GOT3 (cell line): ENCODE measurements at regions not wholly inside any gene's neighbourhood (a gene's known extent, or its start where the extent isn't known, plus 50 kb on each side); places are given as distances from the start of the nearest gene placed in this dataset.
"Not testable (repeated sequence)": the region's sequence is repeated elsewhere in the genome, so short reads cannot be mapped to it uniquely, and the experiment has no call there.

Experiments
- DNase-seq: peaks from one replicate; lab custom pipeline; 2025; ENCODE audit warnings: mixed read lengths; lab: John Stamatoyannopoulos, UW

DNA sequence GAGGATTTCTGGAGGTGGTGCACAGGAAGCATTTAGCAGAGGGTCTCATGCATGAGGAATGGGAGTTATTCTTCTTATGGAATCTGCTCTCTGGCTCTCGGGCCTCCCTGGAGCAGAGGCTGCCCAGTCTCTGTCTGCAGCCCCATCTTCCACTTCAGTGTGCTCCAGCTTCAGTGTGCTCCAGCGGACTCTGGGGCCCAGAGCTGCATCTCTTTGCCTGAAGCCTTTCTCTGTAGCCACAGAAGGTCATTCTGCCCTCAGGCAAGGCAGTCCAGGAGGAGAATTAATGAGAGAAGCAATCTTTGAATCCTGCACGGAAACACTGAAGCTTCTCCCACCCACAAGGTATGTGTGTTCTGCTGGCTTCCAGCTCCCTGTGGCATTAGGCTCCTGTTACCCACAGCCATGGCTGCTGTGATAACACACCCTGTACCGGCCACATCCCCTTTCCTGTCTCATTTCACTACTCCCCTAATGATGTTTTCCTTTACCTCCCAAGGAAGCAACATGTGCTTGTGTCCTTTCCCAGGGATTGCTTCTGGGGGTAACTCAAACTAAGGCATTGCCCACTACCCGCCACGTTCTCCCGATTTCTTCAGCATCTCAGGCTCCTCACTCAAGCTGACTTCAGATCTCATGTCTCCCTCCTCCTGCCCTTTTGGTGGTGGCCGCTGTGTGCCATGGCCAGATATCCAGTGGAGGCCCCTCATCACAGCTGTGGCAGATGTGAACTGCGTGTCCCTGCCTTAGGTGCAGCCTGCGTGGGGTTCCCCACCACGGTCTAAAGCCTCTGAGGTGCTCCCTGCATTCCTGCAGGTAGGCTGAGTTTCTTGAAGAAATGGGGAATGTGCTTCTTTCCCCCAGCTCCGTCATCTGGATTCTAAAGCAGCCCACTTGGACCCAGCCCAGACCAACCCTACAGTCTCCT, 181.2 kb upstream of the GALNT2 start:
- DNase-seq: no peak

DNA sequence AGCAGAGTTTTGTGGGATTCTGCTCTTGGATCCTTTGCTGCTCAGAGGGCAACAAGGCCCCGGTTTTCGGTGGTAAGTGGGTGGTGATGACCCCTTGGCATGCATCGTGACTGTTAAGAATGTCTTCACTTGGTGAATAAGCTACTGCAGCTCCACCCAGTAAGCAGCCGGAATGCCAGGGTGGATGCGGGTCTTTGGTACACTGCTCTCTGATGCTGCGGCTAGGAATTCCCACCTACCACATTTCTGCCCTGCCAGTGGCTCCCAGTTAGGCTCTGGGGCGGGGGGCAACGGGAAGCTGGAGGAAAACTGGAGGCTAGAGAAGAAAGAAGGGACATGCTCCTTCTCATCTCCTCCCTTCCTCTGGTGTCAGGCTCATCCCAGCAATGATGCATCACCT, 180.4 kb upstream of the GALNT2 start:
- no peak for DNase-seq

DNA sequence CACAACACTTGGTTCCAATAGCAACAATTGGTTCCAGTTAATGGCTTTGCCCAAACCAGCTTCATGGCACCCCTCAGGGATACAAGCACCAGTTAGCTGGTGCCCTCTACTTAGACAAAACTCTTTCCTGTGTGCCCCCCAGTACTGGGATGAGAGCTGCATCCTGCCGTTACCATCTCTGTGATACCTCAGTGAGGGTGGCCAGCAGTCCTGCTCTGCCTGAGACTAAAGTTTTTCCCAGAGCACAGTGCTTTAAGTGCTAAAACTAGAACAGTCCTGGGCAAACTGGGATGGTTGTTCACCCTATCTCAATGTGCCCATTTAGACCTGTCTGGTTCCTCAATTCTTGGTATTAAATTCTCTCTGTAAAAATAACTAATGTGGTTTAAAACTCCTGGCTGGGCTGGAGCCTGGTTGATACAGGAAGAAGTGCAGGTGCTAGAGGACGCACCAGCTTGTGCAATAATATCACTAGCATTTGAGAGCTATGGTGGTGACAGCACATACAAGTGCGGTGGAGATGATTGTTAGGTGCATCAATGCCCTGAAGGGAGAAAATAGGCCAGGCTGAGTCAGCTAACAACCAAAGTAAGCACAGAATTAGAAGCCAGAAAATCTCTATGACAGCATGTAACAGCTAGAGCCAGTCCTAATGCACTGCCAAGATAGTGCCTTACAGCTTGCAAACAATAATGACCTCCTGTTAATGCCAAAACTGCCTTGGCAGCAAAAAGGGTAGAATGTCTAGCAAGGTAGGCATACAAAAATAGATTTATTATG, 179.8 kb upstream of the GALNT2 start:
- no peak for DNase-seq

DNA sequence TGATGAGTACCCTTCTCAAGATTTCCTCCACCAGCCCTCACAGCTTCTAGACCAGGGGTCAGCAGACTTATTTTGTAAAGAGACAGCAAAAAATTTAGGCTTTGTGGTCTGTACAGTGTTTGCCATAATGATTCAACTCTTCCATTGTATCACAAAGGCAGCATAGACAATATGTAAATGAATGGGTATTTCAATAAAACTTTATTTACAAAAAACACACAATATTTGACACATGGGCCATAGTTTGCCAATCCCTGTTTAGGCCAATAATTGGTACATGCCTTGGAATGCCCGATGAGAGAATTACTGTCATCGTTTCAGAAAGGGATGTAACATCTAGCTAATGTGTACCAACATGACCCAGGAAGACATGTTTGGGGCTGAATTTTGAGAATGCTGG, 178.9 kb upstream of the GALNT2 start:
- no peak for DNase-seq

DNA sequence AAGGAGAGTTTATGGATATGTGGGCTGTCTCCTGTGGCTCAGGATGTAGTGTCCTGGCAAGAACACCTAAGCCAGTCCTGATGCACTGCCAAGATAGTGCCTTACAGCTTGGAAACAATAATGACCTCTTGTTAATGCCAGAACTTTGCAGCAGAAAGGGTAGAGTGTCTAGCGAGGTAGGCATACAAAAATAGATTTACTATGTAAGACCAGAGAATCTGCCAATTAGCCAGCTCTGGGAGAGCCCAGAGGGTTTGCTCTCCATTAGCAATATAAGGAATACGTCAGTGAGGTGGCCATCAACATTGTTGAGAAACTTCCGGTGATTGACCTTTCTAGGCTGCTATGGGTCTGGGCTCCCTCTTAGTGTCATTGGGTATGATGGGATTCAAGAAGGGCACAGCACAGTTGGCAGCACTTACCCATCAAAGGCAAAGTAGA, 178.5 kb upstream of the GALNT2 start:
- no peak for DNase-seq

DNA sequence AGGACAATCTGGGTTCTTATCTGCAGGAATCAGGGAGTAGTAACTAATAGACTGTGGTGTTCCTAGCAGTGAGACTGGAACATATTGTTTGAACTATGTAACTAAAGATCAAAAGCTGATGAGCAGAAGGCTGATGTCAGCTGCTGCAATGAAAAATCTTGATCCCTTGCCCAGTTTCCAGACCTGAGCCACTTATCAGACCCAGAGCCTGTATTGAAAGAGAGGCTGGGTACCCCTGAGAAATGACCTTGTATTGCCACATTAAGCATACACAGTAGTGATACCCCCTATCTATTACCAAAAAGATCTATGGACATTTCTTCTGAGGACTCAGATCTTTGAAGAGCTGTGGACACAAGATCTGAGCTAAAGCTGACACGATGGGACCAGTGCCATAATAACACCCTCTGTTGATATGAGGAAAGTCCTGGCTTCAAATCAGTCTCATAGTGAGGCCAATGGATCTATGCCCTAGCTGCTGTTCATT, 178.0 kb upstream of the GALNT2 start:
- DNase-seq: no peak

DNA sequence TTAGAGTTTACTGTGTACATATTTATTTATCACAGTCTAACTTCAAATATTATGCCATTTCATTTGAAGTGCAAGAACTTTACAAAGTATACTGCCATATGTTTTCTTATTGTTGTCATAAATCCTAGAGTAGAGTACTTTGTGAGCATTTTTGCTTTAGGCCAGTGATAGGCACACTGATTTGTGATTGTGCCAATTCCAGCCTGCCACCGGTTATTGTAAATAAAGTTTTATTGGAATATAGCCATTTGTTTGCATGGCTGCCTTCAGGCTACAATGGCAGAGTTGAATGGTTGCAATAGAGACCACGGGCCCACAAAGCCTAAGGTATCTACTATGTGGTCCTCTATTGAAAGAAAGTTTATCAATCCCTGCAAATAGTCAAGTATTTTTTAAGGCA, 175.8 kb upstream of the GALNT2 start:
- DNase-seq: no peak

DNA sequence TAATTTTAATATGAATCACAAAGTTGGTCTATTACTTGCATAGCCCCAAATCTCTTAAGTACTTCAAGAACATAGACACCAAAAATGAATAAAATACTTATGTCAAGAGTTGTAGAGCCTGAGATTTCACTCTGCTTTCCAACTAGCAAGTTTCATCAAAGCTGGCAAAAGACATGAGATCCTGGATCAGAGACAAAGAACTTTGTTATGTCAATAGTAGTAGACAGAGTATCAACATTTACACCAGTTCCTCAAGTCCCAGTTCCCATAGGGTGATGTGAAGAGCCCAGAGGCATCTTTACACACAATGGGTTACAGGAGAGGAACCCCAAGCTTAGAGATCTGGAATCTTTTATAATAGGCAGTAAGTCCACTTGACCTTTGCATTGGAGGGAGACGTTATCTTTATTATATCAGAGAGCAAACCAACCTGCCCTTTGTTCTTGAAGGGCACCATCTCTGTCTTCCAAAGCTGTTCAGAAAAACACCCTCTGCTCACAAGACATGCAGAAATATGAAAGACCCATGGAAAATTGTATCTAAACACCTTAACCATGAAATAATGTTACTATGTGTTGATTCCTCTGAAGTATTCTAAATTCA, 174.4 kb upstream of the GALNT2 start:
- no peak for DNase-seq

DNA sequence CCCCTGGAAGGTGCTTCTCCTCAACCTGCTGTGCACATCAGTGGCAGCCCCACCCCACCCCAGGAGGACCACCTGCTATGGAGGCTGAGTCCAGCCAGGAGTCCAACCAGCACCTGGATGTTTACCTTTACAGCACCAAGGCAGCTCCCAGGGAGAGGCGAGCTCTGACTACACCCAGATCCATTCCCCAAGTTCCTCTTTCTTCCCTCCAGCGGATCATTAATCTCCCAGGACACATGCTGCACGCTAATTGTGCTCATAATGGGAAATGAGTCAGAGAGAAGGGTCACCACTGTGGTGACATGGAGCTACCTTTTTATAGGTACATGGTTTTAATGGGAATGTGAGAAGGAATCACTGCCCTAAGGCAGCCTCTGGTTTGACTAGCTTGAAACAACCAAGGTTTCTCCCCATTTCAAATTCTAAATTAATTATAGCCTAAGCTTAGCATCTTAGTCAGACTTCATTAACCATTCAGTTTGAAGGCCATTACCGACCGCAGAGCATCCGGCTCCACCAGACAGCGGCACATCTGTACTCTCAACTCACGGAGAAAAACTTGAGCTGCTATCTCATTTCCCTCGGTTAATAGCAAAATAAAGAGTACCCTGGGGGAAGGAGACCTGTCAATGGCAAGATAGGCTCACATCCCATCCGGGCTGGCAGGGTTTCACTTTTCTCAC, 173.1 kb upstream of the GALNT2 start:
- no peak for DNase-seq

DNA sequence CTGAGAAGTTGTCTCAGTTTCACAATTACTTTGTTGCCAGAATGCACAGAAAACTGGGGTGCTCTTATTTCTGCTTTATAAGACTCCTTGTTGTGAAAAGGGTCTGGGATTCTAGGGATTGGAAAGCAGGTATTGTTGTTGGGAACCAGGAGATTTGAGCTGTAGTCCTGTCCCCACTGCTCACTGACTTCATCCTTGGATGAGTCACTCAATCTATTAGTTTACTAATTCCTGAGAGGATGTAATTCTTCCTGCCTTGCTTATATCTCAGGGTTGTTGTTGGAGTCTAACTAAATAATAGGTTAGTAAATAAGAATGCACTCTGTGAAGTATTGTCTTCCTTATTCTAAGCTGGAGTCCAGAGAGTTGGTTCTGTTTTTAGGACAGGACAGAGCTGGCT, 172.5 kb upstream of the GALNT2 start:
- DNase-seq: no peak

DNA sequence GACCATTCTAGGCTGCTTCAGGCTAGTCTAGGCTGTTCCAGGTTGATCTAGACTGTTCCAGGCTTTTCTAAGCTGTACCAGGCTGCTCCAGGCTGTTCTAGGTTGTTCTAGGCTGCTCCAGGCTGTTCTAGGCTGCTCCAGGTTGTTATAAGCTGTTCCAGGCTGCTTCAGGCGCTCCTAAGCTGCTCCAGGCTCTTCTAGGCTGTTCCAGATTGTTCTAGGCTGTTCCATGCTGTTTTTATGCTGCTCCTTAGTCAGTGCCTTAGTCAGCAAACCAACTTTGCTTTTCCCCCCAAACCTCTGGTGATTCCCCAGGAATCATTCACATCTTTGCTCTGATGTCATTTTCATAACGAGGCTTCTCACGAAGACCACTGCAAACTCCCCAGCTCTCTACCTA, 171.4 kb upstream of the GALNT2 start:
- DNase-seq: no peak

DNA sequence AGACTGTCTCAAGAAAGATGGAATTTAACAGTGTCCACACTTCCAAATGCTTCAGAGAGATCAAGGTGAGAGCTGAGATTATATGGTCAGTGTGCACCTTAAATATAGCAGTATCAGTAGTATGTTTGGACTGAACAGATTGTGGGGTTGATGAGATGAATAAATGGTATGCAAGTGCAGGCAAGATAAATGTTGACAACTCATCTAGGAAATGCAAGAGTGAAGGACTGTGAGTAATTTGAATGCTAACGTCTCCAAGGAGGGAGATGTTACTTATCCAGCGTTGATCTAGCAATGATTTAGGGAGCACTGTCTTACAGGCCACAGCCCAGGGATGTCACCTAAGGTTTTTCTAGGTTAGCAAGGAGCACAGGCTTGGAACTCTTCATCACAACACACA, 170.7 kb upstream of the GALNT2 start:
- no peak for DNase-seq

DNA sequence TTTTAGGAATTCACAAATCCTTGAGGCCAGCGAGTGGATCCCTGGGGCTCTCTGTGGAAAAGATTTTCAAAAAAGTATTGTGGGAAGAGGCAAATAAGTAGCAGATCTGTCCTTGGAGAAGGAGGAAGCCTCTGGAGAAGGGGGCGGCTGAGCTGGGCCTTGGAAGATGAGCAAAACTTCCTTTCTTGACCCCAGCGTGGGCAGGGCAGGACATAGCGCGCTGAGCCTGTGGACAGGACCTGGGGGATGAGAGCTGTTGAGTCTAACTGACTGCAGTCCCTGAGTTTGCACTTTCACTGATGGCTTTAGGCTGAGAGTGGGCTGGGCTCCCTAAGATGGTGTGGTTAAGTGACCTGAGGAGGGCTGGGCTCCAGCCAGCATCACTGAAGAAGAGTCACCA, 170.2 kb upstream of the GALNT2 start:
- DNase-seq: no peak

DNA sequence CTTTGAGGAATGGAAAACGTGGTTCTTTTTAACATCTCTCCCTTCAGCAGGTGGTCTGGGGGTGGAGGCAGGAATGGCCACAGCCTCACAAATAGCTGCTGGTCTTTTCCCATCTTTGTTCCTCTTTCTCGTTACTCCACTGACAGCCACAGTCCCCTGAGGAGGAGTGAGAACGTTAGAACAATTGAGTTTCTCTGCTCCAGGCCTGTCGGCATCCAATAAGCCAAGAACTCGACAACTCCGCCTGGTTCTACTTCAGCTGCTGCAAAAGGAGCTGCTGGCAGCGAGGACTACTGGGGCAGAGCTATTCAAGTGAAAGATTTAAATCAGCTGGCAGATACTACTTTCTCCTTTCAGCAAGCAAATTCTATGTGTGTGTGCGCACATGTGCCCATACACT, 169.5 kb upstream of the GALNT2 start:
- DNase-seq: no peak

DNA sequence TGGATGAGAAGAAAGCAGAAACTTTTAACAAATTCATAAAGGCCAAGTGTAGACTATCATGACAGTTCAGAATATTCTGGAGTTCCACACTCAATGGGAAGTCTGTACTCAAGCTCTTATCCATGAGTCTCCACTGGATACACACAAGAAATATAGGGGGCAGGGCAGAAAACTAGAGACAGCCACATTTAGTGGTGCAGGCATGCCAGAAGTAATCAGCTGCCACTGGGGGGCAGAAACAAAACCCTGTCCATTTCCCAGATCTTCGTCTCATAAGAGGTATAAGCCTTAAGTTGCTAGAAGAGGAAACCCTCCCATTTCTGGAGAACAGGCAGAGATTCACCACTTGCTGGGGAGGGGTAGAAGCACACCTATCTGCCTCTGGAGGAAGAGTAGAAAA, 166.8 kb upstream of the GALNT2 start:
- DNase-seq: no peak

DNA sequence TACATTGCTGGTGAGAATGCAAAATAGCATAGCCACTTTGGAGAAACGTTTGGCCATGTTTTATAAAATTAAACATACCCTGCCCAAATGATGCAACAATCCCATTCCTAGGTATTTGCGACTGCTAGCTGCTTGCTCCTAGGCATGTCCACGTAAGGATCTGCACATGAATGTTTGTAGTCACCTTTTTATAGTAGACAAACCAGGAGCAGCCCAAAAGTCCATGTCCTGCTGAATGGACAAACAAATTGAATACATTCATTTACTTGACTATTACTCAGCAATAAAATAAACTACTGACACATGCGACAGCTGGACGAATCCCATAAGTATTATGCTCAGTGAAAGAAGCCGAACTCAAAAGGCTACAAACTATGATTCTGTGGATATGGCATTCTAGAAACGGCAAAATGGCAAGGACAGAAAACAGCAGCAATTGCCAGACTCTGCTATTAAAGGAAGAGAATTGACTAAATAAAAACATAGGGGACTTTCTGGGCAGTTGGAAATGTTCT, 161.9 kb upstream of the GALNT2 start:
- DNase-seq: no peak

DNA sequence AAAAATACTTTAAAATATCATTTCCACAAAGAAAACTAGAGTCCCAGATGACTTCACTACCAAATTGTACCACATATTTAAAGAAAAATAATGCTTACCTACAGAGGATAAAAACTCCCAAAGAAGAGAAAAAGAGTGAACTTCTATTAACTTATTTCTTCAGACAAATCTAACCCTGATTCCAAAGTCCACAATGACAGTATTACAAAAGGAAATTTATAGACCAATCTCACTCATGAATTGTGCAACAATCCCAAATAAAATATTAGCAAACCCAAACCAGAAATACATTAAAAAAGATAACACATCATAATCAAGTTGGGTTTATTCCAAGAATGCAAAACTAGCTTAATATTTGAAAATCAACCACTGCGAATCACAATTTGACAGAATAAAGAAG, 161.4 kb upstream of the GALNT2 start:
- DNase-seq: no peak

DNA sequence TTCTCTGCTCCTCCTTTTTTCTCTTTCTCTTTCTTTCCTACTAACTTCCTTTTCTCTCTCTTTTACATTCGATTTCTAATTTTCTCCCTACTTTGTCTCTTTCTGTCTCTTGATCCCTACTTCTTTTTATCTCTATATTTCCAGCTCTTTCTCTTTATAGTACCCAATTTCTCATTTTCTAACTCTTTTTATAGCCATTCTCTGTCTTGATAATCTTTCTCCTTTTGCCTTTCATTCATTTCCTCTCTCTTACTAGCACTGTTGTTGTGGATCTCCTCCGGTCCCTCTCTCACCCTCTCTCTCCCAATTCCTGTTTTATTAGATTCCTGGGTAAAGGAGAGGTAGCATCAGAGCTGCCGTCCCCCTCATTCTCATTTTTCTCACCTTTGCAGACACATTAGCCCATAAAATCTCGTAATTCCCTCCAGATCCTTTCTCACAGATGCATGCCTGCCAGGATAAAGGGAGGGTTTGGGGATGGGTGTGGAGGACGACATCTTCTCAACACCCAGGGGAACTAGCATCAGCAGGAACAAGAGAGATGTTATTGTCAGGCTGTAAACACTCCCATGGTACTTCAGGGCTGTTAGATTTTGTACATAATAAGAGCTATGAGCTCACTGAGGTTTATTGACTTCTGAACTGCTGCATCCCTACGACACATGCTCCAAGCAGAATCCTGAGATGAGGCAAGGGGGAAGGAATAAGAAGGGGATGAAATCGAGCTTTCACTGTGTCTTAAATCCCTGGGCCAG, 159.0 kb upstream of the GALNT2 start:
- no peak for DNase-seq

DNA sequence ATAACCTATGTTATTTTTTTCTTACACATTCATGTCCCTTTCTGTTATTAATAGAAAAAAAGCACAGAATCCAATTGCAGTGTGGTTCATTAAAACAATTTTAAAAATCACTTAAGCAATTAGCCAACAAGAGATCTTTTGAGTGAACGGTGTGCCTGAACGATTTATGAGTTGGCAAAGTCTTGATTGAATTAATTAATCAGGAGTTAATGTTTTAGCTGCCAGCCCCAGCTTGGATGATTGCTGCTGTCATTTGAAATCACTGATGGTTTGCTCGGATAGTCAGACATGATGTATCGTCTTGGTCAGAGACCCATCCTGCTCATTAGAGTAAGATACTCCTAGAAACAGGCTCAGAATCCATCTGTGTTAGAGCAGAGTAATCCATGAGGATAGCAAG, 158.3 kb upstream of the GALNT2 start:
- DNase-seq: no peak

DNA sequence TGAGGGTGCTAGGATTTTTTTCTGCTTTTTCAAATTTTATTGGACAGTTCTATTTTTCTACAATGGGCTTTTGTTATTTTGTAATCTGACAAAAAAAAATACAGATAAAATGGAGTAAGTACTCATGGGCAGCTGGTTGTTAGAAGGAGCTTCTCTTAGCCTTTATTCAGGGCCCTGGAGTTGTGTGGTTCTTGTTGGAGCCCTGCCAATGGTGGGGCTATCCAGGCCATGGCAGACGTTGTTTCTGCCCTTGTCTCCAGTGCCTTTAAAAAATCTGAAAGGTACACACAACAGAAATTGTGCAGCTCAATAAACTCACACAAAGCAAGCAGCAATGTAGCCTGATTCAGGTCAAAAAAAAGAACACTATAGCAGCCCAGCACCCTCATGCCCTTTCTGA, 153.5 kb upstream of the GALNT2 start:
- DNase-seq: no peak

DNA sequence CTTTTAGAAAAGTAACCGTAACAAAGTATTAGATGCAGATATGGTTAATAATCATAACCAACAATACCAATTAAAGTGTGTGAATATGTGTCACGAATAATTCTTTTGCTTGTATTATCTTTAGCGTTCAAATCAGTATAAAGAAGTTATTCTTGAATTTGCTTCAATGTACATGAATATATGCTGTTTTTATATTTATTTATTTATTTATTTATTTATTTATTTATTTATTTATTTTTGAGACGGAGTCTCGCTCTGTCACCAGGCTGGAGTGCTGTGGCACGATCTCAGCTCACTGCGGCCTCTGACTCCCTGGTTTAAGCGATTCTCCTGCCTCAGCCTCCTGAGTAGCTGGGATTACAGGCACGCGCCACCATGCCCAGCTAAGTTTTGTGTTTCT, 147.6 kb upstream of the GALNT2 start:
- DNase-seq: not testable (repeated sequence)
